HG03064 (cell line): ENCODE measurements at regions not wholly inside any gene's neighbourhood (a gene's known extent, or its start where the extent isn't known, plus 50 kb on each side); places are given as distances from the start of the nearest gene placed in this dataset.
"Not testable (repeated sequence)": the region's sequence is repeated elsewhere in the genome, so short reads cannot be mapped to it uniquely, and the experiment has no call there.

Experiments used
- ATAC-seq: cut with Tn5 transposase; IDR thresholded peaks from one replicate; pipeline ENCODE4 v1.9.1; 2021; ENCODE audit warnings: low read depth; ENCODE audit not compliant: unreplicated experiment

GRCh38 chr1:88466011-88466410, 218.1 kb upstream of the PKN2 start:
- ATAC-seq: no peak

GRCh38 chr1:88466899-88467580, 217.0 kb upstream of the PKN2 start:
- ATAC-seq: no peak

- ATAC-seq: no peak
Measured at GRCh38 chr1:88472298-88472697, 211.8 kb upstream of the PKN2 start.

GRCh38 chr1:88472714-88473113, 211.4 kb upstream of the PKN2 start:
- no peak for ATAC-seq

- no peak for ATAC-seq
Measured at GRCh38 chr1:88474555-88475304, 209.3 kb upstream of the PKN2 start.

GRCh38 chr1:88484881-88485280, 199.2 kb upstream of the PKN2 start:
- no peak for ATAC-seq

- ATAC-seq: no peak
Measured at GRCh38 chr1:88488237-88488636, 195.8 kb upstream of the PKN2 start.

- ATAC-seq: no peak
Measured at GRCh38 chr1:88490676-88491075, 193.4 kb upstream of the PKN2 start.

- no peak for ATAC-seq
Measured at GRCh38 chr1:88499671-88500070, 184.4 kb upstream of the PKN2 start.

- ATAC-seq: no peak
Measured at GRCh38 chr1:88502886-88503285, 181.2 kb upstream of the PKN2 start.

- ATAC-seq: no peak
Measured at GRCh38 chr1:88503646-88504045, 180.4 kb upstream of the PKN2 start.

- no peak for ATAC-seq
Measured at GRCh38 chr1:88504601-88505000, 179.5 kb upstream of the PKN2 start.

GRCh38 chr1:88509379-88509778, 174.7 kb upstream of the PKN2 start:
- no peak for ATAC-seq

- ATAC-seq: no peak
Measured at GRCh38 chr1:88514544-88515060, 169.5 kb upstream of the PKN2 start.

- not testable (repeated sequence) for ATAC-seq
Measured at GRCh38 chr1:88517499-88517898, 166.6 kb upstream of the PKN2 start.

GRCh38 chr1:88519156-88519555, 164.9 kb upstream of the PKN2 start:
- ATAC-seq: no peak

- ATAC-seq: no peak
Measured at GRCh38 chr1:88523854-88524528, 160.1 kb upstream of the PKN2 start.

GRCh38 chr1:88526456-88526855, 157.6 kb upstream of the PKN2 start:
- ATAC-seq: no peak

- no peak for ATAC-seq
Measured at GRCh38 chr1:88528792-88529191, 155.3 kb upstream of the PKN2 start.

GRCh38 chr1:88529581-88529980, 154.5 kb upstream of the PKN2 start:
- no peak for ATAC-seq

- ATAC-seq: no peak
Measured at GRCh38 chr1:88530246-88530645, 153.8 kb upstream of the PKN2 start.
